GM18870 (cell line): ENCODE measurements at regions not wholly inside any gene's neighbourhood (a gene's known extent, or its start where the extent isn't known, plus 50 kb on each side); places are given as distances from the start of the nearest gene placed in this dataset.
A peak's percentile ranks its signal among the peaks of the same experiment; 100 is the strongest.

Source experiments
- ATAC-seq: cut with Tn5 transposase; IDR thresholded peaks from one replicate; pipeline ENCODE4 v1.9.1; 2021; ENCODE audit warnings: moderate library complexity; ENCODE audit not compliant: unreplicated experiment

- ATAC-seq = no peak
These were observed 325.0 kb upstream of the MSX2 start for GRCh38 chr5:174399411-174399810.

- no peak for ATAC-seq
These were observed 323.9 kb upstream of the MSX2 start for GRCh38 chr5:174400461-174400860.

- no peak for ATAC-seq
These were observed 322.6 kb upstream of the MSX2 start for GRCh38 chr5:174401793-174402192.

DNA sequence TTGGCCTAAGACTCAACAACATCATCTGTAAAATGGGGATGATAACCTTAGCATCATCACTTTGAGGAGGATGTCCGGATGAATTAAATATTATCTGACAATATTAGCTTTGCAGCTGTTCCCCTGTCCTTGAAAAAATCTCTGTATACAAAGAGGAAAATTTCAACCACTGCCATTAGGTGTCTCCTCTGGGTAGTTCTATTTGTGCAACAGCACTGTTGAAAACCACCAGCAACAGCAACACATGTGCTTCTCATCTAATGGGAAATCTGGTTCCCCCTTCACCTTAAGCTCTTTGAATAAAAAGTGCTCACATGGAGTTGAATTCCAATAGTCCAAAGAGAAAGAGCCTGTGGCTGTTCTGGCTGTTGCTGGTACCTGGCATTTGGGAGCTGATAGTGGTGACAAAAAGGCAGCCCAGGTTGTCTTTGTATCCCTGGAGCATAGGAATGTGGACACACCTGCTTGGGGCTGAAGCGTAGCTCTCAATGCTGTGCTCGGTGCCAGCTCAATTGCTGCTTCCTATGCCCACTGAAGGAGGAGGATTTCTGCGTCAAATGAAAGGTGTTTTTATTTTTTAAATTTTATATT lies 322.1 kb upstream of the MSX2 start:
- no peak for ATAC-seq

DNA sequence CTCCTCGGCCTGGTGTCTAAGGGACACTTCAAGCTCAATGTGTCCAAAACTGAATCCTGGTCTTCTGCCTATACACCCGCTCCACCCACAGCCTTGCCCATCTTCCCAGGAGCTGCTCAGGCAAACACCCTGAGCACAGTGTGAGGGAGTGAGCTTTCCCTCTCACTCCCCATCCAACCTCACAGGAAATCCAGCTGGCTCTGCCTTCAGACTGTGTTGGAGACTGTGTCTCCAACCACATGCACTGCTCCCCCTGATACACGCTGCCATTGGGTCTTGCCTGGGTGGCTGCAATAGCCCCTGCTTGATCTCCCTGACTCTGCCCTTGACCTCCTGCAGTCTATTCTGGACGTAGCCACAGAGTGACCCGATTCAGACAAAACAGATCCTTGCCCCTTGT lies 319.5 kb upstream of the MSX2 start:
- ATAC-seq = no peak

GRCh38 chr5:174409070-174409469 lies 315.3 kb upstream of the MSX2 start:
- ATAC-seq = no peak

GRCh38 chr5:174409971-174410370 lies 314.4 kb upstream of the MSX2 start:
- no peak for ATAC-seq

DNA sequence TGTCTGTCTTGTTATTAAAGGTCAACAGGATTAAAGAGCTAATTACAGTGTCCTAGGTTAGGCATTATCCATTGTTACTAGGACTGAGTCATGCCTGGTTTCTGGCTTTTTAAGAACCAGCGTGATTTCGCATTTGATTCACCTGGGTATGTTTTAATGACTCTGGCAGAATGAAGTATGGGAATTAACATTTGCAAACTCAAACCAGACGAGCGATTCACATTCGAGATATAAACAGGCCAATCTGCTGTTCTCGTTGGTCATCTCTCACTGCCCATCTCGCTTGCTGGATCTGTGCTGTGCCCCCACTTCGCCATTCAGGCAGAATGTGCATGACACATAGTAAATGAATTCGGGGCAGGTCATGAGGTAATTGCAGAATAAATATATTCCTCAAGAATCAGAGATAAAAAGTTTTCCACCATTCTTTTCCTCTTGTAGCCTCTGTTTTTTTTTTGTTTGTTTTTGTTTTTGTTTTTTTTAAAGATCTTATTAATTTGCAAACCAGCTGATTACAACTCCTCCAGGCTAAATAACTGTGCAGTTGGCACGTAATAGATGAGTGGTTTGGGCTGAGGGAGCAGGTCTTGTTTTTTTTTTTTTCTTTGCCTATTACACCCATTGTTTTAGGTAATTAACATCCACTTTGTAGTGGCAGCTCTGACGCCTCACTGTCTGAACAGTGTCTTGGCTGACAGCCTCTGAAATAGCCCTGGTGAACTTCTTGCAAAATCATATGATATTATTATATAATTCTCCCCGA lies 313.5 kb upstream of the MSX2 start:
- ATAC-seq = no peak

DNA sequence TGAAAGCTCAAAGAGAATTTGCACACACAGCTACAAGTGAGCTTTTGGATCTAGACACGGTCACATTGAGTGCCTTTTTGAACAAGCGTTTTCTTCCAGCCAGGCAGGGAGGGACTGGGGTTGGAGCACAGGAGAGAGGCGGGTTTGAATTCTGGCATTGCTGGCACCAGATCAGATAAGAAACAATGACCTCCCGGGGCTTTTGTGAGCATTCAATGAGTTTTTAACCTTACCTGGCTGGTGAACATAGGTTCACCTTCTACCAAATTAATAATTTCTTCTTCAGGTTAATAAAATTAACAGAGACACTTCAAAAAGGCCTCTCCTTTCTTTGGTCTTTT lies 312.9 kb upstream of the MSX2 start:
- ATAC-seq = no peak

DNA sequence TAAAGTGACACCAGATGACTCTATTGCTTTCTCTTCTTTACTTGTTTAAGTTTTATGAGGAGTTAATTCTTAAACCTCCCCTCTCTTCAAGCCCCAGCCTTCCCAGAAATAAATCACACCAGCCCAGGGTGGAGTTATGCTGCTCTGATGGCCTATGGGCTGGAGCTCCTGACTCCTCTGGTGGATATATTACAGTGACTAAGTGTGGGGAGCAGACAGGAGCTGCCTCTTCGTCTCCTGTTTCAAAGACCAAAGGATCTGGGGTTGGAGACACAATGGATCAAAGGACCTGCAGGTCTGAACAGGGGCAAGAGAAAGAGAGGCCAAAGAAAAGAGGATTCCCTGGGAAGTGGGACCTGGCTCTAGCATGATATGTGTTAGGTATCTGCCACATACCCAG lies 312.0 kb upstream of the MSX2 start:
- ATAC-seq = no peak

DNA sequence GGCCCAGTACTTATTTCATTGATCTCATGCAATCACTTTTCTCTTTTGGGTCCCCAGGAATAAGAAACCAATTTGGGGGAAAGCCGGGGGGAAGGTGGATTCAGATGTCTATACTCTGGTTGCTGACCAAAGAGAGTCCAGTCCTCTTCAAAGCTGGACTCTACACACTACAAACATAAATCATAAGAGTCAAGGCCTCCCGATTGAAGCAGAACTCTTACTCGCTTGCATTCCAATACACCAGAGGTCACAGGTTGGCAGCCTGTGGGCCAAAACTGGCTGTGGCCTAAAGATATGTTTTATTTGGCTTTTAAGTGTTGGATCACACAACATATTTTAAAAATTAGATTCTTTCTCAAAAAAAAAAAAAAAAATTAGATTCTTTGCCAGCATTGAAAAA lies 311.4 kb upstream of the MSX2 start:
- ATAC-seq = no peak

DNA sequence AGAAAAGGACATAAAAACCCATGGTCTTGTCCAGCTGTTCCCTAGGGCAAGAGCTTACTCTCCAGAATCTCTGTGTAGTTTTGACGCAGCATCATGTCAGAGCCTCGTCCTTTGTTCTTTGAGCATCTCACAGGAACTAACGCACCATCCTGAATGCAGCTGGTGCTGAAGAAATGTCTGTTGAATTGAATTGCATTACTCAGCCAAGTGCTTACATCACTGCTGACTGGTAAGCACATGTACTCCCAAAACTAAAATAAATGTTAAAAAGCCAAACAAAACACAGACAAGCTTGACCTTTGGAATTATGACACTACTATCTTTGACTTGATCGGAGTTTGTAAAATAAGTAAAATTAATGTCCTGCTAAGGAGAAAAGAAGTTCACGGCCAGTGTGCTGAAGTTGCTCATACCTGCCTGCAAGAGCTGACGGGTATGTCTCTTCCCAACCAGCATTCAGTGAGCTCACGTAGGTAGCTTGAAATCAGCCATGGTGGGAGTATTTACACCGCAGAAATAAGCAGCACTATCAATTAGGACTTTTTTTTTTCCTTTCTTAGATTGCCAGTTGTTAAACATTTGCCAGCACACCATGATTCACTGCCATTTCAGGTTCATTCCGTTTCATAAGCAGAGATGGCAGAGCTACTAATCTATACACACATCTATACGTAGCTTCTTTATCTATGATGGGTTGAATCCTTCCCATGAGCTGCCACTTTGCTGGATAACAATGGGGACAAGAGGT lies 310.6 kb upstream of the MSX2 start:
- no peak for ATAC-seq

DNA sequence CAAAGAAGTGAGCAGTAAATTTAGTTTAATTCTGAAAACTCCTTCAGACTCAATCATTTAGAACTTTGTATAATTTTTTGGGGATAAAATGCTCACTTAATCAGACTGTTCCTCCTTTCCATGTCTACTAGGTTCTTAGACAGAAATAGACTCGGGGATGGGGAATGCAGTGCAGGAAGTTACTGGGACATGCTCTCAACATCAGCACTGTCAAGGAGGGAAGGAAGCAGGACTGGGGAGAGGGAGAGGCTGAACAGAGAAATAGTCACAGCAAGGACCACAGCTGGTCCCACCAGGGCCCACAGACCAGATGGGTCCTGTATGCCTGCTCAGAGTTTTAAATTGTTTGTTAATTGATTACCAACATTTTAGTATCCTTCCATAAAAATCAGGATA lies 310.1 kb upstream of the MSX2 start:
- no peak for ATAC-seq

GRCh38 chr5:174418809-174419539 lies 305.4 kb upstream of the MSX2 start:
- no peak for ATAC-seq

- peak; percentile 72 for ATAC-seq
These were observed 304.7 kb upstream of the MSX2 start for GRCh38 chr5:174419540-174420132.

- no peak for ATAC-seq
These were observed 303.6 kb upstream of the MSX2 start for GRCh38 chr5:174420651-174421407.

DNA sequence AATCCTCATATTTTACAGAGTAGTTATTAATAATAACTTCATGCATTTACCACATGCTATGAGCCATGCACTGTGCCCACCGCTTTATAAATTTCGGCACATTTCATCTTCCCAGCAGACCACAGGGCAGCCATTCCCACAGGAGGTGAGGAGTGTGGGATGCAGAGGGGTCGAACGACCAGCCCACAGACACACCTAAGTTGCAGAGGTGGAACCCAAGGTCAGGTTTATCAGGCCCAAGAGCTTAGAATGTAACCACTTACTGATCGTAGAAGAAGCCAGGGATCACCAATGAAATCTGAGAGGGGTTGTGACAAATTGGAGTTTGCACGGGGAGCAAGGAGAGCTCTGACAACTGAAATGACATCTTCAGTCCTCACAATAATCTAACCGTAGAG lies 303.0 kb upstream of the MSX2 start:
- no peak for ATAC-seq

GRCh38 chr5:174423558-174423957 lies 300.8 kb upstream of the MSX2 start:
- no peak for ATAC-seq

DNA sequence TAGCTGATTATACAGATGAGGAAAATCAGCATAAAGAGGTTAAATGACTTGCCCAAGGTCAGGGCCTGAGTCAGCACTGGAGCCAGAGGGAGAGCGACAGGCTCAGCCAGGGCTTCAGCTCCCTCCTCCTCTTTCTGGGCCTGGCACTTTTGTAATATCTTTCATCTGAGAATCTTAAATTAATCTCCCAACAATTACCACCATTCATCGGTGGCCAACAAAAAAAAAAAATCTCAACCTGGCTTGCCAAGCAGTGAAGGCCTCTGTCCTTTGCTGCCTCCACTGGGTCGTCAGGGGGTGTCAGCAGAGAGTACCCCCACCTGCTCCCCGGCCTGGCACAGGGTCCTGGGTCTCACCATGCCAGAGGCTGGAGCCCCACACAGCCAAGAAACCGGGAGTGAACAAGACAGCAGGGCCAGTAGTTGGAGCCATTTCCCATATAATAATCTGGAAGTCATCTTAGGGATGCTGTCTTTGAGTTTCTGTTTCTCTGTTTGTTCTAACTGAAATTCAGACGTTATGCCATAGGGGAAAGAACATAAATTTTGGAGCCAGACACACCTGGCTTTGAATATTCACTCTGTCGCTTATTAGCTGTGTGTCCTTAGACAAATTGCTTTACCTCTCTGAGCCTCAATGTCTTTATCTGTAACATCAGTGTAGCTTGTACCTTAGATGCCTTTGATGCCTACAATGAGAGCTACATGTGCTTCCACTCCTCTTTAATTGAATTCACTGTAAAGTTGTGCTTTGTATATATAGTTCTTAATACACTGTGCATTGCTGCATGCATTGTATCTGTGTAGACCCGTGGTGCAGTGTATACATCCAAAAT lies 299.9 kb upstream of the MSX2 start:
- ATAC-seq = no peak
